GM18951 (cell line): ENCODE measurements at regions not wholly inside any gene's neighbourhood (a gene's known extent, or its start where the extent isn't known, plus 50 kb on each side); places are given as distances from the start of the nearest gene placed in this dataset.

Experiments used
- POLR2A ChIP-seq: IDR thresholded peaks from 4 replicates; pipeline ENCODE4 v1.6.1; 2011; ENCODE audit warnings: mild to moderate bottlenecking; ENCODE audit not compliant: insufficient read length, insufficient read depth; ENCODE audit errors: extremely low read depth
- in situ Hi-C: fragments of 300-500 bp; cut with MboI; formaldehyde crosslinking; loops from one replicate; pipeline ENCODE4 v1.12.0; 2022; ENCODE audit warnings: low sequenced_read_pairs, mixed read lengths, inconsistent platforms; ENCODE audit not compliant: unreplicated experiment

DNA sequence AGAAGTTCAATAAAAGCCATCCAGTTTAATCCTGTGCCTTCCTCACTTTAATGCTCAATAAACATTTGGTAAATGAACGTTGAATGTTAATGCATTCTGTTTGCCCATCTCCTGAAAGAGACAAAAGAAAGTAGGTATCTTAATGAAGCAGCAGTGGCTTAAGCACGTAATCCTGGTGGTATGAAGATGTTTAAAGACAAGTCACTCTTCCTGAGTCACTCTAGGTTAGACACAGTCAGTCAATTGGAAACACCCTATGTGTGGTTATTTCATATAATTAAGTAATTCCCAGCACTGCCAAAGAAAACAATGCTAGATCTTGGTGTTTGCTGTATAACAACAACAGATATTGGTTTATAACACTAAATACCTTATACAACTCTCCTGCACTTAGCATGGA, 334.0 kb upstream of the FMN2 start:
- TF ChIP-seq POLR2A = no peak
- in situ Hi-C loops = no loop called here

- in situ Hi-C loops = no loop called here
- no peak for TF ChIP-seq POLR2A
Observed at GRCh38 chr1:239758756-239759155, 332.9 kb upstream of the FMN2 start.

GRCh38 chr1:239761509-239761908, 330.2 kb upstream of the FMN2 start:
- in situ Hi-C loops = no loop called here
- no peak for TF ChIP-seq POLR2A

GRCh38 chr1:239763850-239764249, 327.8 kb upstream of the FMN2 start:
- in situ Hi-C loops = no loop called here
- no peak for TF ChIP-seq POLR2A

GRCh38 chr1:239764546-239764945, 327.1 kb upstream of the FMN2 start:
- no peak for TF ChIP-seq POLR2A

GRCh38 chr1:239765163-239765562, 326.5 kb upstream of the FMN2 start:
- in situ Hi-C loops = no loop called here

More at GRCh38 chr1:239764546-239764945, 327.1 kb upstream of the FMN2 start:
- in situ Hi-C loops = no loop called here

GRCh38 chr1:239771550-239771949, 320.1 kb upstream of the FMN2 start:
- no peak for TF ChIP-seq POLR2A
- in situ Hi-C loops = no loop called here

More at GRCh38 chr1:239765163-239765562, 326.5 kb upstream of the FMN2 start:
- TF ChIP-seq POLR2A = no peak

GRCh38 chr1:239772446-239772845, 319.2 kb upstream of the FMN2 start:
- in situ Hi-C loops = no loop called here
- TF ChIP-seq POLR2A = no peak

DNA sequence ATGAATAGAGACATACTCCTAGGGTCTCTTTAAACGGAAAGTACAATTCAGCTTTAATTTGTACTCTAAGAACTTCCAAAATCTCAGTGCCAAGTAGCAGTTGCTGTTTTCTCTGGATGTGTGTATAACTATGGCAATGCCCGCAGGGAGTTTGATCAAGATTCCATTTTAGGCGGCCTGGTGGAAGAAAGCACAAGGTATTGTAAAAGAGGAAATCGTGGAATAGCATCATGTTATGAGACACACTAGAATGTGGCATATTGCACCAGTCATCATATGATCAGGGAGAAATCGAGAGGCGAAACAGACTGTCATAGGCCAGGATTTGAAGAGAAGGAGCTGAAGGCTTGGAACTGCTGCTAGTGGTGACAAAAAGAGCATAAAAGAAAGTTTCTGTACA, 316.2 kb upstream of the FMN2 start:
- no peak for TF ChIP-seq POLR2A

DNA sequence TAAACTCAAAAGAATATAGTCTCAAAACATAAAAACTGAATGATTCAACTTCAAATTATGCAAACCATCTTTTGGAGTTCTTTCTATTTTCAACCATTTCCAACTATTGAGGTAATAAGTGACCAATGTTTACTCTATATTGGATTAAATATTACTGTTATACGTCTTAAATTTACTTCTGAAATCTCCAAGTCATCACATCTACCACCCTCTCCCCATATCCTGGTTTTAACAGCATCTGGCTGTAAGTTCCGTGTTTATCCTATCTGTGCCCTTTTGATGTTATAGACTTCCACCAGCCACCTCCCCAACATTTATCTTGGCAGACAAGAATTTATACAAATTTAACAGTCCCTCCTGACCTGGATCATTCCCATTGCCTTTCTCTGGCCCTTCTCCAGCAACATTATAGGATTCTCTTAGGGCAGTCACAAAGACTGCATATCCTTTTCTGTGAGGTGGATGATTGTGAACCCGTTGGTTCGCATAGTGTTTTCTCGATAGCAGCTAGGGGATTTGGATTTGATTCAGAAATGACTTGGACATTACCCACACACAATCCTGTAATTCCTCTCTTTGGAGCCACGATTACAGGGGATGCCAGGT, 313.4 kb upstream of the FMN2 start:
- in situ Hi-C loops = no loop called here
- no peak for TF ChIP-seq POLR2A

More for the DNA sequence above, 316.2 kb upstream of the FMN2 start:
- in situ Hi-C loops = no loop called here

DNA sequence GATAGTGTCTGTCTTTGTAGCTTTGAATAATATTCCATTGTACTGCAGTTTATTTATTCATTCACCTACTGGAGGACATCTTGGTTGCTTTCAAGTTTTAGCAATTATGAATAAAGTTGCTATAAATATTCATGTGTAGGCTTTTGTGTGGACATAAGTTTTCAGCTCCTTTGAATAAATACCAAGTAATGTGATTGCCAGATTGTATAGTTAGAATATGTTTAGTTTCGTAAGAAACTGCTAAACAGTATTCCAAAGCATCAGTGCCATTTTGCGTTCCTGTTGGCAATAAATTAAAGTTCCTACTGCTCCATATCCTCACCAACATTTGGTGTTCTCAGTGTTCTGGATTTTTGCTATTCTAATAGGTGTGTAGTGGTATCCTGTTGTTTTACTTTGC, 311.7 kb upstream of the FMN2 start:
- no peak for TF ChIP-seq POLR2A
- in situ Hi-C loops = no loop called here

DNA sequence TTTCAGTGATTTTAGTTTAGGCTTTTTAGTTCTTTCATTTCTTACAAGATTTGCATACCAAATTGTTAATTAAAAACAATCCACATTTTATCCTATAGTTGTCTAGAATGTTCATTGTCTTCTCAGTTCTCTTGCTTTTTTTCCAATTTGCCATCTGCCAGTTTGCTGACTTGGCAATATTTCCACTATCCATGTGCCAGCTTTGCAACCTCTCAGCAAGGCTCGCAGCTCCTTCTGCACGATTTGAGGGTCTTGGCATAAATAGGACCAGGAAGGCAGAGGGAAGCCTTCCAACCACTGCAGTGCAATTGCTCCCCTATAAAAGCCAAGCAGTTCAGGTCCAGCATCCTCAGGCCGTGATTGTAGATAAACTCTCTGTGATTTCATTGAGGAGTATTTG, 306.8 kb upstream of the FMN2 start:
- TF ChIP-seq POLR2A = no peak
- in situ Hi-C loops = no loop called here

DNA sequence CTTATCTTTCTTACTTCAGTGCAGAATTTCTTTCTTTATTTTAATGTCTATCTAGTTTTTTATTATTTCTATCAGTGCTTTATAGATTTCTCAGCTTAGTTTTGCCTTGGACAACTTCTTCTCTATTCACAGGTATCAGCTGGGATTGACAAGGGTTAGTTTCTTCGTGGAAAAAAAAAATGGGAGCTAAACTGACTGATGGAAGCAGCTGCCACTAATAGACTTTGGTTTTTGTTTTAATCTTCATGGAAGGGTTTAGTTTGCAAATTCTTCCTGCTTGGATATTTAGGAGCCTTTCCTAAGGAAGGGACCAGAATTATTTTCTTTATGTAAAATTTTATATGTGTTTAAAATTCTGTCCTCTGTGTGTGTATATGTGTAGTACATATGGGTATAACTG, 306.1 kb upstream of the FMN2 start:
- in situ Hi-C loops = no loop called here

GRCh38 chr1:239786464-239786863, 305.2 kb upstream of the FMN2 start:
- in situ Hi-C loops = no loop called here
- TF ChIP-seq POLR2A = no peak

More for the DNA sequence above, 306.1 kb upstream of the FMN2 start:
- TF ChIP-seq POLR2A = no peak

- in situ Hi-C loops = no loop called here
- no peak for TF ChIP-seq POLR2A
Observed at GRCh38 chr1:239792157-239792556, 299.5 kb upstream of the FMN2 start.
